PC-3 (cell line): ENCODE measurements at regions not wholly inside any gene's neighbourhood (a gene's known extent, or its start where the extent isn't known, plus 50 kb on each side); places are given as distances from the start of the nearest gene placed in this dataset.

Experiments used
- ATAC-seq: fragments of 200-7000 bp; cut with Tn5 transposase; 2 replicates; pipeline ENCODE4 v1.9.1; 2020; ENCODE audit warnings: mild to moderate bottlenecking, moderate library complexity
- BruUV-seq: library from RNA; stranded (reverse); fragments of 400-500 nt; replicated peaks from 2 replicates; lab custom pipeline; 2021; lab: Mats Ljungman, UMichigan
- CTCF ChIA-PET: fragments of 300-600 bp; sonication (Branson Sonifier 250); formaldehyde crosslinking; loops from one replicate; lab custom pipeline; 2022; ENCODE audit warnings: antibody characterized with exemption; lab: Charles Lee
- POLR2A ChIA-PET: fragments of 300-600 bp; sonication (Branson Sonifier 250); formaldehyde crosslinking; loops from one replicate; lab custom pipeline; 2022; ENCODE audit warnings: antibody characterized with exemption; ENCODE audit not compliant: unreplicated experiment; lab: Charles Lee
- DNase-seq: peaks from one replicate; pipeline ENCODE4 v3.0.0-alpha.2; 2015
- H2AFZ ChIP-seq: fragments of 300-600 bp; sonication (generic); 2 replicates; pipeline ENCODE4 v1.6.0; 2016; ENCODE audit warnings: antibody characterized with exemption, low read length
- H3F3A ChIP-seq: fragments of 300-600 bp; sonication (generic); one replicate; pipeline ENCODE4 v1.6.0; 2017; ENCODE audit warnings: antibody characterized with exemption, low read length, control low read depth, mild to moderate bottlenecking; ENCODE audit not compliant: unreplicated experiment
- H3K27ac ChIP-seq: fragments of 300-600 bp; sonication (generic); 2 replicates; pipeline ENCODE4 v1.5.1; 2016; ENCODE audit warnings: mild to moderate bottlenecking, low read length
- H3K27me3 ChIP-seq: fragments of 300-600 bp; sonication (generic); 2 replicates; pipeline ENCODE4 v1.6.1; 2016; ENCODE audit warnings: low read length, mixed read lengths
- H3K36me3 ChIP-seq: fragments of 300-600 bp; sonication (generic); 2 replicates; pipeline ENCODE4 v1.6.1; 2016; ENCODE audit warnings: low read depth, mixed run types, low read length, mixed read lengths
- H3K4me1 ChIP-seq: fragments of 300-600 bp; sonication (generic); 2 replicates; pipeline ENCODE4 v1.5.1; 2016; ENCODE audit warnings: low read length; ENCODE audit not compliant: insufficient read depth
- H3K4me2 ChIP-seq: fragments of 300-600 bp; sonication (generic); 2 replicates; pipeline ENCODE4 v1.6.0; 2016; ENCODE audit warnings: low read length
- H3K4me3 ChIP-seq: fragments of 300-600 bp; sonication (generic); 2 replicates; pipeline ENCODE4 v1.5.1; 2016; ENCODE audit warnings: mild to moderate bottlenecking, low read length, mixed read lengths
- H3K79me2 ChIP-seq: fragments of 300-600 bp; sonication (generic); 2 replicates; pipeline ENCODE4 v1.6.1; 2017; ENCODE audit warnings: low read length, mixed read lengths
- H3K9ac ChIP-seq: fragments of 300-600 bp; sonication (generic); 2 replicates; pipeline ENCODE4 v1.6.0; 2016; ENCODE audit warnings: mild to moderate bottlenecking, low read length
- H3K9me2 ChIP-seq: fragments of 300-600 bp; sonication (generic); replicated peaks from 2 replicates; pipeline ENCODE4 v1.6.1; 2016; ENCODE audit warnings: mixed run types, low read length, mixed read lengths
- H3K9me3 ChIP-seq: fragments of 300-600 bp; sonication (generic); 2 replicates; pipeline ENCODE4 v1.6.1; 2016; ENCODE audit warnings: low read length, mixed read lengths
- H4K20me1 ChIP-seq: fragments of 300-600 bp; sonication (generic); 2 replicates; pipeline ENCODE4 v1.6.1; 2016; ENCODE audit warnings: low read length, mixed read lengths
- EZH2 ChIP-seq: fragments of 300-600 bp; sonication (generic); IDR thresholded peaks from one replicate; pipeline ENCODE4 v1.6.1; 2017; ENCODE audit warnings: antibody characterized with exemption, mild to moderate bottlenecking, low read length; ENCODE audit not compliant: unreplicated experiment
- EZH2phosphoT487 ChIP-seq: fragments of 300-600 bp; sonication (generic); IDR thresholded peaks from 2 replicates; pipeline ENCODE4 v1.6.1; 2018; ENCODE audit warnings: mild to moderate bottlenecking, antibody characterized with exemption, low read length, borderline replicate concordance
- intact Hi-C: fragments of 100-400 bp; cut with micrococcal nuclease; formaldehyde crosslinking; loops from 2 replicates; pipeline ENCODE4 v1.9.0; 2023
- TF ChIP-seq, protein P1 (sequence below): fragments of 300-600 bp; sonication (generic); conservative IDR thresholded peaks from 2 replicates; pipeline ENCODE4 v1.5.1; 2017; ENCODE audit warnings: antibody characterized with exemption, low read depth, mild to moderate bottlenecking, low read length

DNA sequence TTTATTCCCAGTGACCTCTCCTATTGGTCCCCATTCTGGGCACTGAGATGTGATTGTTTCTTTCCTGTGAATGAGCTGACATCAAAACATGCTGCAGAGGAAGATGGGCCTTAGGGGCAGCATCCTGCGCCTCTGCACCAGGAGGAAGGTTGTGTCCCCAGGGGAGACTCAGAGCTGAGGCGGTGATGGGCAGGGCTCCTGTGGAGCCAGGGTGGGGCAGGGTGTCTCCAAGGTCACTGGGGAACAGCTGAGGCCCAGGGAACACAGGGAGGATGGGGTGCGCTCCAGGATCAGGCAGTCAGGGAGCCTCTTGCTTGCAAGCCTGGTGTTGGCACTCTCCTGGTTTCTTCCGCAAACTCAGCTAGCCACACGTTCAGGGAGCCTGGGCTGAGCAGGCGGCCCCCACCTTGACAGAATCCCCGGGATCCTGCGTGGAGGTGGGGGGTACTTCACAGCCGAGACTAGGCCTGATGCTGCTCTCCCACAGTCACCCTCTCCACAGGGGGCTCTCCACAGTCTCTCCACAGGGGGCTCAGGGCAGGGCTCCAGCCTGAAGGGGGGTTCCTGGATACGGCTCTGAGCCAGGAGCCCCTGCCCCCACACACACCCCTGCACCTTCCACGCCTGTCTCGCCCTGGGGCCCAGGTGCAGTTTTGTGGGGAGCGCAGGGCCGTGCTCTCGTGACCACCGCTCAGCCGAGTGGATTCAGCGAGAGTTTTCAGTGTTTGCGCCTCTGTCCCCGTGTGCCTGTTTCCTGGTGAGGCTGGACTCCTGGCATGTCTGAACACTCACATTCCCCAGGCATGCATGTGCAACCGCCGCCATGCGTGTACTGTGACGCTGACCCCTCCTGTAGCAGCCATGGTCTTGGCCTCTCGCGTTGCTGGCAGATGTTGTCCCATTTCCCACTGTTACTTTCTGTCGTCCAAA, 264.7 kb downstream of the SEC23A start:
- no peak overlapping the region for H3K4me2 ChIP-seq
- intact Hi-C loops, result no loop called here
- no peaks in the 10 kb centered on the region for H3K4me1 ChIP-seq
- no peak overlapping the region for H2AFZ ChIP-seq
- H3K4me3 ChIP-seq, result no peak overlapping the region
- no TSS peak for BruUV-seq
- H3K9ac ChIP-seq, result no peak overlapping the region
- ATAC-seq (no peak), DNase-seq (no peak)
- POLR2A ChIA-PET, result no interaction called here
- H3K27ac ChIP-seq, result no peak overlapping the region
- H3F3A ChIP-seq, result no peaks in the 10 kb centered on the region
- H3K36me3 ChIP-seq, result no peaks in the 10 kb centered on the region
- no peaks in the 10 kb centered on the region for H3K9me2 ChIP-seq
- H3K79me2 ChIP-seq, result no peaks in the 10 kb centered on the region
- H3K9me3 ChIP-seq, result no peaks in the 10 kb centered on the region
- TF ChIP-seq, protein P1, sequence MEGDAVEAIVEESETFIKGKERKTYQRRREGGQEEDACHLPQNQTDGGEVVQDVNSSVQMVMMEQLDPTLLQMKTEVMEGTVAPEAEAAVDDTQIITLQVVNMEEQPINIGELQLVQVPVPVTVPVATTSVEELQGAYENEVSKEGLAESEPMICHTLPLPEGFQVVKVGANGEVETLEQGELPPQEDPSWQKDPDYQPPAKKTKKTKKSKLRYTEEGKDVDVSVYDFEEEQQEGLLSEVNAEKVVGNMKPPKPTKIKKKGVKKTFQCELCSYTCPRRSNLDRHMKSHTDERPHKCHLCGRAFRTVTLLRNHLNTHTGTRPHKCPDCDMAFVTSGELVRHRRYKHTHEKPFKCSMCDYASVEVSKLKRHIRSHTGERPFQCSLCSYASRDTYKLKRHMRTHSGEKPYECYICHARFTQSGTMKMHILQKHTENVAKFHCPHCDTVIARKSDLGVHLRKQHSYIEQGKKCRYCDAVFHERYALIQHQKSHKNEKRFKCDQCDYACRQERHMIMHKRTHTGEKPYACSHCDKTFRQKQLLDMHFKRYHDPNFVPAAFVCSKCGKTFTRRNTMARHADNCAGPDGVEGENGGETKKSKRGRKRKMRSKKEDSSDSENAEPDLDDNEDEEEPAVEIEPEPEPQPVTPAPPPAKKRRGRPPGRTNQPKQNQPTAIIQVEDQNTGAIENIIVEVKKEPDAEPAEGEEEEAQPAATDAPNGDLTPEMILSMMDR, result no peak
- no peak for TF ChIP-seq EZH2
- no peak for TF ChIP-seq EZH2phosphoT487
- peaks cover 32% of the 10 kb centered on the region for H3K27me3 ChIP-seq
- CTCF ChIA-PET, result no interaction called here
- H4K20me1 ChIP-seq, result no peaks in the 10 kb centered on the region

DNA sequence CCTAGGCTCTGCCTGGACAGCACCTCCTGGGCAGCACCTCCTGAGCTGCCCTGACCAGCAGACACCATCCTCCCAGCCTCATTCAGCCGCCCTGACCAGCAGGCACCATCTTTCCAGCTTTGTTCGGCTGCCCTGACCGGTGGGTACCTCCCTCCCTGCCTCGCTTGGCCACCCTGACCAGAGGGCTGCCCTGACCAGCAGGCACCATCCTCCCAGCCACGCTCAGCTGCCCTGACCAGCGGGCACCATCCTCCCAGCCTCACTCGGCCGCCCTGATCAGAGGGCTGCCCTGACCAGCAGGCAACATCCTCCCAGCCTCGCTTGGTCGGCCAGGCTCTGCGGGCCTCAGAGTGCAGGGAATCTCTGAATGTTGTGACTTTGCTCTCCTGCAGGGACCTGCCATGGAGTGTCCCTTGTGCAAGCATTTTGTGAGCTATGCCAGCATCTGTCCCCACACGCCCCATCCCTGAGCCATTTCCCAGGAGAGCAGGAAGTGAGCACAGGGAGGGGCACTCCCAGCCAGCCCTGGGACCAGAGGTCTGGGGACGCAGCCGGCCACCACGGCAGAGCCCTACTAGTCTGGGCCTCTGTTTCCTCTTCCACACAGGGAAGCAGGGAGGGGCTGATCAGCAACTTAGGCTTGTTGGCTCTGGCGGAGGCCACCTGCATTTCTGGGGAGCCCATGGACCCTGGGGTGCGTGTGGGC, 265.5 kb downstream of the SEC23A start:
- BruUV-seq, result no TSS peak
- Histone ChIP-seq H3K4me3 (no peak overlapping the region), H3K9me2 (no peaks in the 10 kb centered on the region), H3F3A (no peaks in the 10 kb centered on the region), H4K20me1 (no peaks in the 10 kb centered on the region), H2AFZ (no peak overlapping the region), H3K9ac (no peak overlapping the region), H3K36me3 (no peaks in the 10 kb centered on the region), H3K9me3 (no peaks in the 10 kb centered on the region), H3K27ac (no peak overlapping the region), H3K27me3 (peaks cover 40% of the 10 kb centered on the region), H3K4me1 (no peaks in the 10 kb centered on the region), H3K79me2 (no peaks in the 10 kb centered on the region), H3K4me2 (no peak overlapping the region)
- DNase-seq (no peak), ATAC-seq (no peak; the same call in 1 of the 2 replicates)
- intact Hi-C loops, result no loop called here
- POLR2A ChIA-PET, result no interaction called here
- TF ChIP-seq, protein P1, result no peak
- TF ChIP-seq EZH2phosphoT487, result no peak
- no peak for TF ChIP-seq EZH2
- CTCF ChIA-PET, result no interaction called here

DNA sequence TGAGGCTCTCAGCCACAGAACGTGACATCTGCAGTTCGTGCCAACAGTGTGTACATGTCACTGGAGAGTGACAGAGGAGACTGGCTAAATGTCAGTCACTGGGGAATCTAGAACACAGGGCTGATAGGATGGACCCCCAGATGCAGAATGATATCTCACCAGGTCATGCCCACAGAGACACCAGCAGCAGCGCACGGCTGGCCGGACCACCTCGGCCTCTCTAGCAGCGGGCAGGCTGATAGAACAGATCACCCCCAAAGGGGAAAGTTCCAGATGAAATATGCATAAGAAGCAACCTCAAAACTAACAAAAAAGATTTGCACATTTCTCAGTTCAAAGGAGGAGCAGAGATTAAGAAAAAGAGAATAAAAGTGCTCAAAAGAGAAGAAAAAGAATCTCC, 266.5 kb downstream of the SEC23A start:
- TF ChIP-seq EZH2phosphoT487 (no peak), EZH2 (no peak)
- TF ChIP-seq, protein P1, result no peak
- no peak overlapping the region for H3K9ac ChIP-seq
- H3K27ac ChIP-seq, result no peak overlapping the region
- CTCF ChIA-PET, result no interaction called here
- no peaks in the 10 kb centered on the region for H3F3A ChIP-seq
- H2AFZ ChIP-seq, result no peak overlapping the region
- H3K79me2 ChIP-seq, result no peaks in the 10 kb centered on the region
- H3K9me3 ChIP-seq, result no peaks in the 10 kb centered on the region
- no TSS peak for BruUV-seq
- H3K36me3 ChIP-seq, result no peaks in the 10 kb centered on the region
- no peak for ATAC-seq
- no peaks in the 10 kb centered on the region for H3K4me1 ChIP-seq
- H4K20me1 ChIP-seq, result no peaks in the 10 kb centered on the region
- H3K27me3 ChIP-seq, result peaks cover 42% of the 10 kb centered on the region
- POLR2A ChIA-PET, result no interaction called here
- no peak overlapping the region for H3K4me3 ChIP-seq
- H3K9me2 ChIP-seq, result no peaks in the 10 kb centered on the region
- H3K4me2 ChIP-seq, result no peak overlapping the region
- intact Hi-C loops, result no loop called here
- no peak for DNase-seq
